ENCODE measurements at regions not wholly inside any gene's neighbourhood (a gene's known extent, or its start where the extent isn't known, plus 50 kb on each side); places are given as distances from the start of the nearest gene placed in this dataset.

DNA sequence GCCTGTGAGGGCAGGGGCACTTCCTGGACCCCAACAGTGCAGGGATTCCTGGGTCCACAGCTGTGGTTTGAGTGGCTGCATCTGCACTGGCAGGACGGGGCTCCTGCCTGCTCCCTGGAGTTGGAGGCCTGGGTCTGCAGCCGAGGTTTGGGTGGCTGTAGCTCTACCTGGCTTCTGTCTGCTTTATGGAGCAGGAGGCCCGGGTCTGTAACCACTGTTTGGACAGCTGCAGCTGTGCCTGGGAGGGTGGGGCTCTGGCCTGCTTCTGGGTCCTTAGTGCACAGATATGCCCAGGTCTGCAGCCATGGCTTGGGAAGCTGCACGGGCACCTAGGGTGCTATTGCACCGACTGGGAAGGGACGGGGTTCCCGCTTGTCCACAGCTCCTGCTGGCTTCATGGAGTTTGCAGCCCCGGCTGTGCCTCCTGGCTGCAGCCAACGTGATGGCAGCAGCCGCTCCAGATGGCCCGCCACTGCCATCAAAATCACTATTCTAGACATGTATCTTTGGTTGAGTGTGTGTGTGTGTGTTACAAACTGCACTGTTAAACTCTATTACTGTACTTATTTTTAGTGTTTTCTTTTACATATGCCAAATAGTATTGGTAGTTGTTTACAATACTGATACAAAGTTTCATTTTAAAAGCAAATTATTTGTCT, 412.3 kb upstream of the KIRREL3 start:
- TF ChIP-seq RAD21 (conservative IDR thresholded peaks at IDR 0.05) (no peak), EZH2 (IDR thresholded peaks at IDR 0.05; ENCODE audit: borderline replicate concordance, insufficient read depth, low read length, poor library complexity, severe bottlenecking) (no peak), TAF1 (IDR thresholded peaks at IDR 0.05; ENCODE audit: low read depth) (no peak)
- TF ChIP-seq, protein P1, sequence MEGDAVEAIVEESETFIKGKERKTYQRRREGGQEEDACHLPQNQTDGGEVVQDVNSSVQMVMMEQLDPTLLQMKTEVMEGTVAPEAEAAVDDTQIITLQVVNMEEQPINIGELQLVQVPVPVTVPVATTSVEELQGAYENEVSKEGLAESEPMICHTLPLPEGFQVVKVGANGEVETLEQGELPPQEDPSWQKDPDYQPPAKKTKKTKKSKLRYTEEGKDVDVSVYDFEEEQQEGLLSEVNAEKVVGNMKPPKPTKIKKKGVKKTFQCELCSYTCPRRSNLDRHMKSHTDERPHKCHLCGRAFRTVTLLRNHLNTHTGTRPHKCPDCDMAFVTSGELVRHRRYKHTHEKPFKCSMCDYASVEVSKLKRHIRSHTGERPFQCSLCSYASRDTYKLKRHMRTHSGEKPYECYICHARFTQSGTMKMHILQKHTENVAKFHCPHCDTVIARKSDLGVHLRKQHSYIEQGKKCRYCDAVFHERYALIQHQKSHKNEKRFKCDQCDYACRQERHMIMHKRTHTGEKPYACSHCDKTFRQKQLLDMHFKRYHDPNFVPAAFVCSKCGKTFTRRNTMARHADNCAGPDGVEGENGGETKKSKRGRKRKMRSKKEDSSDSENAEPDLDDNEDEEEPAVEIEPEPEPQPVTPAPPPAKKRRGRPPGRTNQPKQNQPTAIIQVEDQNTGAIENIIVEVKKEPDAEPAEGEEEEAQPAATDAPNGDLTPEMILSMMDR (IDR thresholded peaks at IDR 0.05; ENCODE audit: poor library complexity, severe bottlenecking): no peak
- TF ChIP-seq, protein P2, sequence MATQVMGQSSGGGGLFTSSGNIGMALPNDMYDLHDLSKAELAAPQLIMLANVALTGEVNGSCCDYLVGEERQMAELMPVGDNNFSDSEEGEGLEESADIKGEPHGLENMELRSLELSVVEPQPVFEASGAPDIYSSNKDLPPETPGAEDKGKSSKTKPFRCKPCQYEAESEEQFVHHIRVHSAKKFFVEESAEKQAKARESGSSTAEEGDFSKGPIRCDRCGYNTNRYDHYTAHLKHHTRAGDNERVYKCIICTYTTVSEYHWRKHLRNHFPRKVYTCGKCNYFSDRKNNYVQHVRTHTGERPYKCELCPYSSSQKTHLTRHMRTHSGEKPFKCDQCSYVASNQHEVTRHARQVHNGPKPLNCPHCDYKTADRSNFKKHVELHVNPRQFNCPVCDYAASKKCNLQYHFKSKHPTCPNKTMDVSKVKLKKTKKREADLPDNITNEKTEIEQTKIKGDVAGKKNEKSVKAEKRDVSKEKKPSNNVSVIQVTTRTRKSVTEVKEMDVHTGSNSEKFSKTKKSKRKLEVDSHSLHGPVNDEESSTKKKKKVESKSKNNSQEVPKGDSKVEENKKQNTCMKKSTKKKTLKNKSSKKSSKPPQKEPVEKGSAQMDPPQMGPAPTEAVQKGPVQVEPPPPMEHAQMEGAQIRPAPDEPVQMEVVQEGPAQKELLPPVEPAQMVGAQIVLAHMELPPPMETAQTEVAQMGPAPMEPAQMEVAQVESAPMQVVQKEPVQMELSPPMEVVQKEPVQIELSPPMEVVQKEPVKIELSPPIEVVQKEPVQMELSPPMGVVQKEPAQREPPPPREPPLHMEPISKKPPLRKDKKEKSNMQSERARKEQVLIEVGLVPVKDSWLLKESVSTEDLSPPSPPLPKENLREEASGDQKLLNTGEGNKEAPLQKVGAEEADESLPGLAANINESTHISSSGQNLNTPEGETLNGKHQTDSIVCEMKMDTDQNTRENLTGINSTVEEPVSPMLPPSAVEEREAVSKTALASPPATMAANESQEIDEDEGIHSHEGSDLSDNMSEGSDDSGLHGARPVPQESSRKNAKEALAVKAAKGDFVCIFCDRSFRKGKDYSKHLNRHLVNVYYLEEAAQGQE (IDR thresholded peaks at IDR 0.05; ENCODE audit: borderline replicate concordance): no peak
